ENCODE measurements at regions not wholly inside any gene's neighbourhood (a gene's known extent, or its start where the extent isn't known, plus 50 kb on each side); places are given as distances from the start of the nearest gene placed in this dataset.
A peak's percentile ranks its signal among the peaks of the same experiment; 100 is the strongest.

DNA sequence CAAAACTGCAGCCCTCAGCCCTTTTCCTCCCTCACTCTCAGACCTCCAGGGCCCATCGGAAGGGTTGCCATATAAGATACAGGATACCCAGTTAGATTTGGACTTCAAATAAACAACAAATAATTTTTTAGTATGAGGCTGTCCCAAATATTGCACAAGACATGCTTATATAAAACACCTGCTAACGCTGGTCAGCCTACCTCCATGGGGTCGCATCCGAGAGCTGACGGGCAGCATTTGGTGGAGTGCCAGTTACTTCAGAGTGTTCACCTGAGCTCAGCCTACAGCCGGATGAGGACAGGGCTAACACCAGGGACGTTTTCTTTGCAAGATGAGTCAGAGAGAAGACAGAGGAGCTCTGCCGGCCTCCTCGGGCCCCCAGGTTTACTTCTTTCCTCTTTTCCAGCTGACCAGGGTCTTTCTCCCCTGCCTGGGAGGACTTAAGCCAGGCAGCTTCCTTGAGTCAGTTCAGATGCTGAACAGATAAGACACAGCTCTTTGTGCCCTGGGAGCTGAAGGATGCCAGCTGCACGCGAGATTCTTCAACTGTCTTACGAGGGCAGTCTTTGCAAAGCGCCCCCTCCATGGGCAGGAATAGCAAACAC is 141.2 kb upstream of the KCNG1 start:
- Histone ChIP-seq H3K4me3 (ENCODE audit: low read length) (no peak overlapping the region), H3K9me3 (ENCODE audit: control insufficient read depth, low read depth, low read length) (no peaks in the 10 kb centered on the region), H3K36me3 (ENCODE audit: control insufficient read depth, insufficient read depth, low read length) (no peaks in the 10 kb centered on the region), H3K27me3 (ENCODE audit: control insufficient read depth, insufficient read depth, low read length) (peaks cover 16% of the 10 kb centered on the region), H3K27ac (ENCODE audit: low read length) (peak overlapping the region; percentile 49), H3K4me1 (ENCODE audit: control insufficient read depth, insufficient read depth, low read length) (peaks cover 14% of the 10 kb centered on the region)
- no CpG with 5 or more reads among the region's 13 CpGs for WGBS (ENCODE audit: insufficient coverage, low lambda C conversion rate)
- no peak for DNase-seq

- no CpG with 5 or more reads among the region's 6 CpGs for WGBS (ENCODE audit: insufficient coverage, low lambda C conversion rate)
- Histone ChIP-seq H3K27ac (ENCODE audit: low read length) (no peak overlapping the region), H3K4me1 (ENCODE audit: control insufficient read depth, insufficient read depth, low read length) (peaks cover 14% of the 10 kb centered on the region), H3K4me3 (ENCODE audit: low read length) (no peak overlapping the region), H3K9me3 (ENCODE audit: control insufficient read depth, low read depth, low read length) (no peaks in the 10 kb centered on the region), H3K27me3 (ENCODE audit: control insufficient read depth, insufficient read depth, low read length) (peaks cover 27% of the 10 kb centered on the region), H3K36me3 (ENCODE audit: control insufficient read depth, insufficient read depth, low read length) (no peaks in the 10 kb centered on the region)
- no peak for DNase-seq
Measured at GRCh38 chr20:51162015-51162414, 139.1 kb upstream of the KCNG1 start.

- H3K9me3 ChIP-seq (ENCODE audit: control insufficient read depth, low read depth, low read length) = no peaks in the 10 kb centered on the region
- peaks cover 35% of the 10 kb centered on the region for H3K27me3 ChIP-seq (ENCODE audit: control insufficient read depth, insufficient read depth, low read length)
- no peak for DNase-seq
- H3K27ac ChIP-seq (ENCODE audit: low read length) = no peak overlapping the region
- peaks cover 14% of the 10 kb centered on the region for H3K4me1 ChIP-seq (ENCODE audit: control insufficient read depth, insufficient read depth, low read length)
- WGBS (ENCODE audit: insufficient coverage, low lambda C conversion rate) = no CpG with 5 or more reads among the region's 6 CpGs
- H3K4me3 ChIP-seq (ENCODE audit: low read length) = no peak overlapping the region
- H3K36me3 ChIP-seq (ENCODE audit: control insufficient read depth, insufficient read depth, low read length) = no peaks in the 10 kb centered on the region
Measured at GRCh38 chr20:51160821-51161220, 137.9 kb upstream of the KCNG1 start.

DNA sequence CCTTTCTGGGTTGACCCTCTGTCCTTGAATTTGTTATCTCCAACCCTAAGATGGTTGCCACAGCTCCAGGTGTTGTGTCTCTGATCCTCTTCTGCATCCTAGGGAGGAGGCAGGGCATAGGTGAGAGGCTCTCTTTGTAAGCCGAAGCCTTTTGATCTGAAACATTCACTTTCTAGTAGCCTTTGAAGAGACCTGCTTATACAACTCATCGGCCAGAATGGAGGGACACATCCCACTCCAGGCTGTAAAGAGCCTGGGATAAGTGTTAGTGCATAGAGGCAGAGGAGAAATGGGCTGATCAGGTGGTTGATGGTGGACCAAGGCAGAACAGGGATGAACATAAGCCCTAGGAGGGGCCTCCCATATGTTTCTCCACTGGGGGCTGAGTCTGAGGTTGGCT is 137.1 kb upstream of the KCNG1 start:
- peak in 1 of 2 donors; percentile 23 for DNase-seq
- H3K4me3 ChIP-seq (ENCODE audit: low read length) = no peak overlapping the region
- peaks cover 35% of the 10 kb centered on the region for H3K27me3 ChIP-seq (ENCODE audit: control insufficient read depth, insufficient read depth, low read length)
- no CpG with 5 or more reads among the region's 2 CpGs for WGBS (ENCODE audit: insufficient coverage, low lambda C conversion rate)
- peaks cover 9% of the 10 kb centered on the region for H3K4me1 ChIP-seq (ENCODE audit: control insufficient read depth, insufficient read depth, low read length)
- no peaks in the 10 kb centered on the region for H3K9me3 ChIP-seq (ENCODE audit: control insufficient read depth, low read depth, low read length)
- no peak overlapping the region for H3K27ac ChIP-seq (ENCODE audit: low read length)
- H3K36me3 ChIP-seq (ENCODE audit: control insufficient read depth, insufficient read depth, low read length) = no peaks in the 10 kb centered on the region

GRCh38 chr20:51159303-51159702 is 136.4 kb upstream of the KCNG1 start:
- Histone ChIP-seq H3K4me3 (ENCODE audit: low read length) (no peak overlapping the region), H3K4me1 (ENCODE audit: control insufficient read depth, insufficient read depth, low read length) (peaks cover 3% of the 10 kb centered on the region), H3K27ac (ENCODE audit: low read length) (no peak overlapping the region), H3K36me3 (ENCODE audit: control insufficient read depth, insufficient read depth, low read length) (no peaks in the 10 kb centered on the region), H3K27me3 (ENCODE audit: control insufficient read depth, insufficient read depth, low read length) (peaks cover 37% of the 10 kb centered on the region), H3K9me3 (ENCODE audit: control insufficient read depth, low read depth, low read length) (no peaks in the 10 kb centered on the region)
- DNase-seq = no peak
- WGBS (ENCODE audit: insufficient coverage, low lambda C conversion rate) = no CpG with 5 or more reads among the region's 8 CpGs

GRCh38 chr20:51158226-51158625 is 135.3 kb upstream of the KCNG1 start:
- no peak overlapping the region for H3K27ac ChIP-seq (ENCODE audit: low read length)
- peaks cover 40% of the 10 kb centered on the region for H3K27me3 ChIP-seq (ENCODE audit: control insufficient read depth, insufficient read depth, low read length)
- no CpG with 5 or more reads among the region's 7 CpGs for WGBS (ENCODE audit: insufficient coverage, low lambda C conversion rate)
- H3K9me3 ChIP-seq (ENCODE audit: control insufficient read depth, low read depth, low read length) = no peaks in the 10 kb centered on the region
- no peaks in the 10 kb centered on the region for H3K36me3 ChIP-seq (ENCODE audit: control insufficient read depth, insufficient read depth, low read length)
- no peak overlapping the region for H3K4me3 ChIP-seq (ENCODE audit: low read length)
- H3K4me1 ChIP-seq (ENCODE audit: control insufficient read depth, insufficient read depth, low read length) = no peaks in the 10 kb centered on the region
- DNase-seq = no peak

- no peak for DNase-seq
- no peak overlapping the region for H3K27ac ChIP-seq (ENCODE audit: low read length)
Measured at GRCh38 chr20:51156041-51156982, 133.4 kb upstream of the KCNG1 start.

GRCh38 chr20:51154708-51155690 is 132.1 kb upstream of the KCNG1 start:
- 81% methylated on average over 4 of the region's 19 CpGs for WGBS (ENCODE audit: insufficient coverage, low lambda C conversion rate)
- no peaks in the 10 kb centered on the region for H3K36me3 ChIP-seq (ENCODE audit: control insufficient read depth, insufficient read depth, low read length)
- H3K27me3 ChIP-seq (ENCODE audit: control insufficient read depth, insufficient read depth, low read length) = peaks cover 32% of the 10 kb centered on the region
- no peaks in the 10 kb centered on the region for H3K9me3 ChIP-seq (ENCODE audit: control insufficient read depth, low read depth, low read length)
- no peak for DNase-seq
- no peak overlapping the region for H3K27ac ChIP-seq (ENCODE audit: low read length)
- H3K4me3 ChIP-seq (ENCODE audit: low read length) = no peak overlapping the region
- H3K4me1 ChIP-seq (ENCODE audit: control insufficient read depth, insufficient read depth, low read length) = no peaks in the 10 kb centered on the region

More at GRCh38 chr20:51156041-51156982, 133.4 kb upstream of the KCNG1 start:
- no peaks in the 10 kb centered on the region for H3K4me1 ChIP-seq (ENCODE audit: control insufficient read depth, insufficient read depth, low read length)
- H3K9me3 ChIP-seq (ENCODE audit: control insufficient read depth, low read depth, low read length) = no peaks in the 10 kb centered on the region
- H3K4me3 ChIP-seq (ENCODE audit: low read length) = no peak overlapping the region
- H3K27me3 ChIP-seq (ENCODE audit: control insufficient read depth, insufficient read depth, low read length) = peaks cover 40% of the 10 kb centered on the region
- no peaks in the 10 kb centered on the region for H3K36me3 ChIP-seq (ENCODE audit: control insufficient read depth, insufficient read depth, low read length)
- WGBS (ENCODE audit: insufficient coverage, low lambda C conversion rate) = 57% methylated on average over 1 of the region's 17 CpGs

DNA sequence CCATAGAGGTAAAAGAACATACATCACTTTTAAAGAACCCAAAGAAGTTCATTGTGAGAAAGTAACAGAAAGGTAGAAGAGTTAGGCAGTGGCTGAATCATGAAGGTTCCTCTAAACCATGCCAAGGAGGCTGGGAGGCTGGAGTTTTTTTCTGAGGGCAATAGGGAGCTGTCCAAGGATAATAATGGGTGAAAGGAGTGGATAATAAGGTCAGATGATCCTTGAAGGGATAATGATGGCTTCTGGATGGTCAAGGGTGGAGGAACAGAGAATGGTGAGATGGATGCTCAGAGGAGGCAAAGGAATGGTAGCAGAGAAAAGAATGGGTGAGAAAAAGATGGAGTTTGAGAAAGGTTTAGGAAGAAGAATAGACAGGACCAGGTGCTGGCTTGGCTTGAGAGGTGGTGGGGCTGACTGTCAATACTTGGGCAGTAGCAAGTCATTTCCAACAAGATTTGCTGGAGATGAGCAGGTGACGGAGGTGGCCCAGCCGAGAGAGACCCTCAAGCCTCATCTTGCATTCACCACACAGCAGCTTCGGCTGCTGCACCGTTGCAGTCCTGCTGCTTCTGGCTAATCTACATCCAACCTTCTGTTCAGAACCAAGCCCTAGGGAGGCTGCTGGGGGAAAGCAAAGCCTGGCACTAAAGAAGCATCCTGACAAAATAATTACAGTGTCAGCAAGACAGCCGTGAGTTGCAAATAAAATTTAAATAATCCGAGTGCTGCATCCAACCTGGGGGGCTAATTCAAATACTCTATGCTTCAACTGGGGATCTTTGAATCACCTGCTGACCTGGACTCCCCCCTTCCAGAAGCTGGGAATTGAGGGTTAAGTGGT is 131.2 kb upstream of the KCNG1 start:
- no peak for DNase-seq
- peaks cover 24% of the 10 kb centered on the region for H3K27me3 ChIP-seq (ENCODE audit: control insufficient read depth, insufficient read depth, low read length)
- no peak overlapping the region for H3K4me3 ChIP-seq (ENCODE audit: low read length)
- H3K4me1 ChIP-seq (ENCODE audit: control insufficient read depth, insufficient read depth, low read length) = no peaks in the 10 kb centered on the region
- no peaks in the 10 kb centered on the region for H3K9me3 ChIP-seq (ENCODE audit: control insufficient read depth, low read depth, low read length)
- 60% methylated on average over 1 of the region's 6 CpGs for WGBS (ENCODE audit: insufficient coverage, low lambda C conversion rate)
- no peaks in the 10 kb centered on the region for H3K36me3 ChIP-seq (ENCODE audit: control insufficient read depth, insufficient read depth, low read length)
- H3K27ac ChIP-seq (ENCODE audit: low read length) = no peak overlapping the region
